ENCODE measurements at regions not wholly inside any gene's neighbourhood (a gene's known extent, or its start where the extent isn't known, plus 50 kb on each side); places are given as distances from the start of the nearest gene placed in this dataset.
A peak's percentile ranks its signal among the peaks of the same experiment; 100 is the strongest.

- Mint-ChIP-seq H3K9me3 (peaks cover 28% of the 10 kb centered on the region), H3K4me1 (peaks cover 4% of the 10 kb centered on the region), H3K4me3 (no peak overlapping the region), H3K27me3 (peaks cover 2% of the 10 kb centered on the region), H3K27ac (no peak overlapping the region), H3K36me3 (ENCODE audit: low read depth) (peaks cover 5% of the 10 kb centered on the region)
- CTCF ChIA-PET = no interaction called here
- POLR2A ChIA-PET = no interaction called here
- no peak for DNase-seq
These were observed 84.8 kb upstream of the MAP1LC3B2 start for GRCh38 chr12:116474331-116474730.

DNA sequence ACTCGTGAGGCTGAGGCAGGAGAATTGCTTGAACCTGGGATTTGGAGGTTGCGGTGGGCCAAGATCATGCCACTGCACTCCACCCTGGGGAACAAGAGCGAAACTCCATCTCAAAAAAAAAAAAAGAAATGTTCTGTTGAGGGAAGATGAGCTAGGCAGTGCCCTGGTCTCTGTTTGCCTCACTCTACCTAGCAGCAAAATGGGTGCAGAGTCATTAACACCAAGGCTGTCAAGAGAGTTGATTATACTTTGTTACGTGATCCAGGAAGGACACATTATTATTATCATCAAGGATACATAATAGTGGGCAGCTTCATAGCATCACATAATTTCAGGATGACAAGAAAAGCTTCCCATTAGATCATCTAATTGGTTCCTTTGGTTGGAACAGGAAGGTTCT lies 84.3 kb upstream of the MAP1LC3B2 start:
- Mint-ChIP-seq H3K36me3 (ENCODE audit: low read depth) (peaks cover 5% of the 10 kb centered on the region), H3K27ac (no peak overlapping the region), H3K4me3 (no peak overlapping the region), H3K4me1 (peaks cover 6% of the 10 kb centered on the region), H3K27me3 (peaks cover 2% of the 10 kb centered on the region), H3K9me3 (peaks cover 28% of the 10 kb centered on the region)
- ChIA-PET CTCF (interaction anchor here (0.7 to 1.7 kb wide), 2 partner anchors 13 to 126 kb away, joined by 3 to 5 read pairs; no protein-coding TSS in a partner anchor), POLR2A (interaction anchor here (0.6 kb wide), 1 partner anchor 10 kb away, joined by 3 read pairs; no protein-coding TSS in a partner anchor)
- DNase-seq = no peak

DNA sequence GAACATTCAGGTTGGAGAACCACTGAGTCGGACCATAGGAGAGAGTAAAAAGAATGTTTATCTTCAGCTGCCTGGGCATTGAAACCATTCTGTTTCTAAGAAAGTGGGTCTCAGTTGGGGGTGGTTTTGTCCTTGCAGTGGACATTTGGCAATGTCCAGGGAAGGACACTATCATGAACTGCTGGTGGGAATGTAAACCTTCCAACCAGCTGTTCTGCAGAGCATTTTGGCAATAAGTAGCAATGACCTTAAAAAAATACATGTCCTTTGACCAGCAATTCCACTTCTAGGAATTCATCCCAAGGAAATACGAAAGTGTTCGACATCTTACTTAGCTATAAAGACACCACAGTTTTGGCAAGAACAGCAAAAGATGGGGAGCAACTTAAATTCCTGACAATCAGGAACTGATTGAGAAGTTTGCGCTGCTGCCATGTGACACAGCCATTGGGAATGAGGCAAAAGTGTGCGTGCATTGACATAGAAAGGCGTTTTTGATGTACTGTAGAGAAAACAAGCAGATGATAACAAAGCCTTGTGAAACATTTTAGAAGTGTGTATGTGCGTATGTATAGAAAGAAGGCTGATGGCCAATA lies 82.9 kb upstream of the MAP1LC3B2 start:
- H3K27me3 Mint-ChIP-seq = peaks cover 2% of the 10 kb centered on the region
- H3K4me3 Mint-ChIP-seq = no peak overlapping the region
- peaks cover 28% of the 10 kb centered on the region for H3K9me3 Mint-ChIP-seq
- no peak for DNase-seq
- CTCF ChIA-PET = interaction anchor here (1.7 kb wide), 1 partner anchor 12 kb away, joined by 5 read pairs; no protein-coding TSS in a partner anchor
- POLR2A ChIA-PET = no interaction called here
- peaks cover 5% of the 10 kb centered on the region for H3K36me3 Mint-ChIP-seq (ENCODE audit: low read depth)
- H3K4me1 Mint-ChIP-seq = peaks cover 16% of the 10 kb centered on the region
- no peak overlapping the region for H3K27ac Mint-ChIP-seq

GRCh38 chr12:116478243-116478773 lies 80.9 kb upstream of the MAP1LC3B2 start:
- Mint-ChIP-seq H3K4me1 (peaks cover 16% of the 10 kb centered on the region), H3K27me3 (peaks cover 2% of the 10 kb centered on the region), H3K27ac (no peak overlapping the region), H3K36me3 (ENCODE audit: low read depth) (peaks cover 5% of the 10 kb centered on the region), H3K4me3 (no peak overlapping the region), H3K9me3 (peaks cover 28% of the 10 kb centered on the region)
- ChIA-PET POLR2A (no interaction called here), CTCF (interaction anchor here (0.7 to 1.2 kb wide), 2 partner anchors 10 to 1721 kb away, joined by 3 to 4 read pairs; no protein-coding TSS in a partner anchor)
- no peak for DNase-seq

- CTCF ChIA-PET = no interaction called here
- Mint-ChIP-seq H3K36me3 (ENCODE audit: low read depth) (peaks cover 2% of the 10 kb centered on the region), H3K27me3 (no peaks in the 10 kb centered on the region), H3K4me1 (peaks cover 12% of the 10 kb centered on the region), H3K9me3 (peaks cover 24% of the 10 kb centered on the region), H3K27ac (peak overlapping the region; percentile 39), H3K4me3 (no peak overlapping the region)
- DNase-seq = peak; percentile 25
- POLR2A ChIA-PET = no interaction called here
These were observed 78.9 kb upstream of the MAP1LC3B2 start for GRCh38 chr12:116480210-116480810.

DNA sequence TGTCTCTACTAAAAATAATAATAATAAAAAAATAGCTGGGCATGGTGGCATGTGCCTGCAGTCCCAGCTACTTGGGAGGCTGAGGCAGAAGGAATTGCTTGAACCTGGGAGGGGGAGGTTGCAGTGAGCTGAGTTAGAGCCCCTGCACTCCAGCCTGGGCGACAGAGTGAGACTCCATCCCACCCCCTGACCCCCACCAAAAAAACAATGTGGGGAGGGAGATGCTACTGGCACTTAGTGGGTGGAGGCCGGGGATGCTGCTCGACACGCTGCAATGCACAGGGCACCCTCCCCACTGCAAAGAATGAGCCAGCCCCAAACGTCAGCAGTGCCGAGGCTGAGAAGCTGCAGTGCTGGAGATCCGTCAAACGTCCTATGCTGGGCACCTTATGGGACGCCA lies 77.5 kb upstream of the MAP1LC3B2 start:
- CTCF ChIA-PET = interaction anchor here (0.9 to 1.7 kb wide), 4 partner anchors 10 to 341 kb away, joined by 3 read pairs; no protein-coding TSS in a partner anchor

GRCh38 chr12:116482179-116482578 lies 77.0 kb upstream of the MAP1LC3B2 start:
- Mint-ChIP-seq H3K4me3 (no peak overlapping the region), H3K4me1 (peaks cover 12% of the 10 kb centered on the region), H3K27ac (no peak overlapping the region), H3K27me3 (no peaks in the 10 kb centered on the region), H3K9me3 (peaks cover 15% of the 10 kb centered on the region), H3K36me3 (ENCODE audit: low read depth) (no peaks in the 10 kb centered on the region)
- ChIA-PET CTCF (interaction anchor here (0.9 to 1.7 kb wide), 4 partner anchors 10 to 341 kb away, joined by 3 read pairs; no protein-coding TSS in a partner anchor), POLR2A (no interaction called here)
- DNase-seq = no peak

More for the DNA sequence above, 77.5 kb upstream of the MAP1LC3B2 start:
- POLR2A ChIA-PET = no interaction called here
- peaks cover 13% of the 10 kb centered on the region for H3K9me3 Mint-ChIP-seq
- no peak for DNase-seq
- H3K27me3 Mint-ChIP-seq = no peaks in the 10 kb centered on the region
- H3K4me3 Mint-ChIP-seq = no peak overlapping the region
- H3K27ac Mint-ChIP-seq = no peak overlapping the region
- peaks cover under 1% of the 10 kb centered on the region for H3K36me3 Mint-ChIP-seq (ENCODE audit: low read depth)
- peaks cover 12% of the 10 kb centered on the region for H3K4me1 Mint-ChIP-seq

GRCh38 chr12:116482859-116483258 lies 76.3 kb upstream of the MAP1LC3B2 start:
- H3K27me3 Mint-ChIP-seq = no peaks in the 10 kb centered on the region
- no peak overlapping the region for H3K4me3 Mint-ChIP-seq
- H3K9me3 Mint-ChIP-seq = peaks cover 17% of the 10 kb centered on the region
- CTCF ChIA-PET = interaction anchor here (1.0 to 1.7 kb wide), 3 partner anchors 19 to 342 kb away, joined by 3 read pairs; no protein-coding TSS in a partner anchor
- no peaks in the 10 kb centered on the region for H3K36me3 Mint-ChIP-seq (ENCODE audit: low read depth)
- no peak for DNase-seq
- H3K27ac Mint-ChIP-seq = no peak overlapping the region
- peaks cover 12% of the 10 kb centered on the region for H3K4me1 Mint-ChIP-seq
- POLR2A ChIA-PET = no interaction called here

DNA sequence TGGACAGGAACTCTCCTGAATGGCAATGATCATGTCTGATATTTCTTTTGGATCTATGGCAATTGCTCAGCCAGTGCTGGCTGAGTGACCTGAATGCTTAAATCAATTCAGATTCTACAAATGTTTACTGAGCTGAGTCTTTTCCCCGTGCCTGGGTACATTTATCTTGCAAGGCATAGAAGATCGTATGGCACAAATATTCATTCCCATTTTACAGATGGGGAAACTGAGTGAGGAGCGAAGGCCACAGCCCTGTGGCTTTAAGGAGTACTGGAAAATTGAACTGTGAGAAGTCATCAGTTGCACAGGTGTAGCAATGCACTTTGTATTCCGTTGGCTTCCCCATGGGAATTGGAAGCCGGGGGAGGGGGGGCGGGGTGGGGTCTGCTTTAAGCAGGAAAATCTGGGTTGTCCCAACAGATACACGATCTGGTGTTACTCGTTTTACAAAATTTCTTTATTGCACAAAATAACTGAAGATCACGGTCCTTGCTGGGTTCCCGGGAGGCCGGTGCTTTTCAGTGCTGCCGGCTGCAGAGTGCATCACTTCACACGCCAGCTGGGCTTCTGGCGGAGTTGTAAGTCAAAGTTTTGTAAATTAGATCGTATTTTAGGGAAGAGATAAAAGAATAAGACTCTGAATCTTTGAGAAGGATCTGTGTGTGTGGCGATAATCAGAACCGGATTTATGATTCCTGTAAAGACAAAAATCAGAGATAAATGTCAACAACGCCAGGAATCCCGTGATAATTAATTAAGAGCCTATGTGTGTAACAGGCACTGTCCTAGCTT lies 75.0 kb upstream of the MAP1LC3B2 start:
- POLR2A ChIA-PET = interaction anchor here (0.6 kb wide), 1 partner anchor 9 kb away, joined by 3 read pairs; no protein-coding TSS in a partner anchor
- no peak overlapping the region for H3K4me3 Mint-ChIP-seq
- CTCF ChIA-PET = no interaction called here
- no peak overlapping the region for H3K27ac Mint-ChIP-seq
- H3K9me3 Mint-ChIP-seq = peaks cover 13% of the 10 kb centered on the region
- no peaks in the 10 kb centered on the region for H3K27me3 Mint-ChIP-seq
- DNase-seq = no peak
- peaks cover 12% of the 10 kb centered on the region for H3K4me1 Mint-ChIP-seq
- no peaks in the 10 kb centered on the region for H3K36me3 Mint-ChIP-seq (ENCODE audit: low read depth)

- ChIA-PET POLR2A (interaction anchor here (0.6 kb wide), 1 partner anchor 10 kb away, joined by 3 read pairs; no protein-coding TSS in a partner anchor), CTCF (no interaction called here)
- no peak for DNase-seq
- Mint-ChIP-seq H3K4me3 (no peak overlapping the region), H3K4me1 (peaks cover 11% of the 10 kb centered on the region), H3K27ac (no peak overlapping the region), H3K27me3 (no peaks in the 10 kb centered on the region), H3K9me3 (peaks cover 13% of the 10 kb centered on the region), H3K36me3 (ENCODE audit: low read depth) (no peaks in the 10 kb centered on the region)
These were observed 74.4 kb upstream of the MAP1LC3B2 start for GRCh38 chr12:116484807-116485206.

GRCh38 chr12:116489116-116489515 lies 70.1 kb upstream of the MAP1LC3B2 start:
- no peaks in the 10 kb centered on the region for H3K27me3 Mint-ChIP-seq
- H3K4me3 Mint-ChIP-seq = no peak overlapping the region
- no peaks in the 10 kb centered on the region for H3K4me1 Mint-ChIP-seq
- H3K27ac Mint-ChIP-seq = no peak overlapping the region
- ChIA-PET POLR2A (no interaction called here), CTCF (interaction anchor here (1.3 kb wide), 2 partner anchors 11 to 14 kb away, joined by 3 to 5 read pairs; no protein-coding TSS in a partner anchor)
- no peak for DNase-seq
- no peaks in the 10 kb centered on the region for H3K36me3 Mint-ChIP-seq (ENCODE audit: low read depth)
- H3K9me3 Mint-ChIP-seq = peaks cover 13% of the 10 kb centered on the region

DNA sequence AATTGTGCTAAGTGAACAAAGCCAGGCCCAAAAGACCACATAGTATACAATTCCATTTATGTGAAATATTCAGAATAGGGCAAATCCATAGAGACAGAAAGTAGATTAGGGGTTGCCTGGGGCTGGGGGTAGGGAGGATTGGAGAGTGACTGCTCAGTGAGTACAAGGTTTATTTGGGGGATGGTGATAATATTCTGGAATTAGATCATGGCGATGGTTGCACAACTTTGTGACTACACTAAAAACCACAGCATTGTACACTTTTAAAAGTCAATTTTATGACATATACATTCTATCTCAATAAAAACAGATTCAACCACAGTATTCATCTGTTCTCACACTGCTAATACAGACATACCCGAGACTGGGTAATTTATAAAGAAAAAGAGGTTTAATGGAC lies 68.7 kb upstream of the MAP1LC3B2 start:
- POLR2A ChIA-PET = no interaction called here
- H3K4me1 Mint-ChIP-seq = no peaks in the 10 kb centered on the region
- CTCF ChIA-PET = no interaction called here
- peaks cover 13% of the 10 kb centered on the region for H3K9me3 Mint-ChIP-seq
- H3K27me3 Mint-ChIP-seq = no peaks in the 10 kb centered on the region
- H3K36me3 Mint-ChIP-seq (ENCODE audit: low read depth) = no peaks in the 10 kb centered on the region
- H3K4me3 Mint-ChIP-seq = no peak overlapping the region
- H3K27ac Mint-ChIP-seq = no peak overlapping the region
- DNase-seq = no peak
